Activated CD4-positive, alpha-beta T cell treated with anti-CD3 and anti-CD28 coated beads, Interleukin-2, Interleukin-6, amounts not matched to agents 100 ng/mL and 50 ng/mL, durations not matched to agents 16 hours and 8 hours (primary cell): ENCODE measurements at regions not wholly inside any gene's neighbourhood (a gene's known extent, or its start where the extent isn't known, plus 50 kb on each side); places are given as distances from the start of the nearest gene placed in this dataset.
"Not testable (repeated sequence)": the region's sequence is repeated elsewhere in the genome, so short reads cannot be mapped to it uniquely, and the experiment has no call there.

Experiments
- DNase-seq: peaks from one replicate; pipeline ENCODE4 v3.0.0-alpha.2; 2020

DNA sequence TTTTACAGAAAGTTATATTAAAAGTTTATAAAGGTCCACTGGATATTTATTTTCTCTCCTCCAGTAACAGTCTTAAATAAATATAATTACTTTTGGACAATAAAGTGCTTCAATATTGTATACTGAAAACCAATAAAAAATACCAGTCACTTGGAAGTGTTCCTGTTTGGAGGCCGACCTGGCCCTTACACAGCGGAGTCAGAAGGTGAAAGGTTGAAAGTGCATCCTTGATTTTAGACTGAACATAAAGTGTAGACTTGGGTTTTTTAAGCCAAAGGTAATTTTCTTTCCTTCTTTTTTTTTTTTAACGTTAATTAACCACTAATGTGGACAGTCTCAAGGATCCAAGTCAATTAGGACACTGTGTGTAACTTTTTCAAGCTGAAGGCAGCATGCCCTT lies 152.3 kb upstream of the TBX18 start:
- DNase-seq: no peak

- no peak for DNase-seq
These were observed 148.3 kb upstream of the TBX18 start for GRCh38 chr6:84912472-84913322.

DNA sequence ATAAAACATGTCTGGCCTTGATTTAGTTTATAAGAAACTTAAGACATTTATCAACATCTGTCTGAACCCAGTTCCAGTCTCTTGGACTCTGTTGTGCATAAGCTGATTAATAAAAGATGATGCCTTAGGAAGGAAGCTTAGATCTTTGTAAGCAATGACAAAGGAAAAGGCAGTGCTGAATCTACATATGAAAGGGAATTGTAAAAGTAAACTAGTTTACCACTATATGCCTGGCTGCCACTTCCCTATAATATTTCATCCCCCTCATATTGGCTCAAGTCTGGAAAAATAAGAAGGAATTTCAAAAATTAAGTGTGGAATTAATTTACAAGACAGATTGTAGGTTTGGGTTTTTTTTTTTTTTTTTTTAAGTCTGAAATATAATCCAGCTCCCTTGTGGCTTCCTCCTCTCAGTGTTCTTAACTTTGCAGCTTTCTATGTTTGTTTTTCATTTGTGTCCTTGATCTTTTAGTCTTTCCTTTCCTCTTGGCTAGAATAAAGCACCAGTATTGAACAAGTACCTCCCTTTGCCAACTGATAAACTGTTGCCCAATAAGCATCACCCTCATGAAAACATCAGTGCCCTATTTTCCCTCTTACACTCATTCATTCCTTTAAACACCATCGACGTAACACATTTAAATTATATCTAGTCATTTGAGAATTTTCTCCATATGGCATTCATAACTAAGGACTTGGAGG lies 146.7 kb upstream of the TBX18 start:
- DNase-seq: no peak

DNA sequence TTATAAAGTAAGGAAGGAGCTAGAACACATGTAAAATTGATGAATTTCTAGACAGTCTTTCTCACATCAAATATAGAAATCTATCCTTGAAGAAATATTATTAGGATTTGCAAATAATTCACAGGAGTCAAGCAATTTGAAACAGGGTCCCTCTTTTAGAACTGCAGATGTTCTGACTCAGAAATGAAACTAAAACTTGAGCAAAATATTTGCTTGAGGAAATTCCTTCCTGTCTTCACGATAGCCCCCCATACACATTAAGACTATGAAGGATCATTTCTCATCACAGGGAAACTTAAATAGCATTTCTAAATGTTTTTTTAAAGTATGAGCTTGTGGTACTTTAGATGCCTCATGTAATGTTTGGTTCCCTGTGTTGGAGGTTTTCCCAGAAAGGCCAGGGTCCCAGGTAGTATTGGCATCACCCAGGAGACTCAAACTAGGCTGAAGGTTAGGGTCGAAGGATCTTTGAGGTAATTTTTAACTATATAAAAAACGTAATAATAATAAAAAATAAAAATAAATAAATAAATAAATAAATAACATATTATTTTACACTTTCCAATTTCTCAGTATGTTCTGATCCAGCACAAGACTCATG lies 144.0 kb upstream of the TBX18 start:
- no peak for DNase-seq

GRCh38 chr6:84906514-84906913 lies 142.1 kb upstream of the TBX18 start:
- no peak for DNase-seq

- no peak for DNase-seq
These were observed 141.4 kb upstream of the TBX18 start for GRCh38 chr6:84905823-84906222.

DNA sequence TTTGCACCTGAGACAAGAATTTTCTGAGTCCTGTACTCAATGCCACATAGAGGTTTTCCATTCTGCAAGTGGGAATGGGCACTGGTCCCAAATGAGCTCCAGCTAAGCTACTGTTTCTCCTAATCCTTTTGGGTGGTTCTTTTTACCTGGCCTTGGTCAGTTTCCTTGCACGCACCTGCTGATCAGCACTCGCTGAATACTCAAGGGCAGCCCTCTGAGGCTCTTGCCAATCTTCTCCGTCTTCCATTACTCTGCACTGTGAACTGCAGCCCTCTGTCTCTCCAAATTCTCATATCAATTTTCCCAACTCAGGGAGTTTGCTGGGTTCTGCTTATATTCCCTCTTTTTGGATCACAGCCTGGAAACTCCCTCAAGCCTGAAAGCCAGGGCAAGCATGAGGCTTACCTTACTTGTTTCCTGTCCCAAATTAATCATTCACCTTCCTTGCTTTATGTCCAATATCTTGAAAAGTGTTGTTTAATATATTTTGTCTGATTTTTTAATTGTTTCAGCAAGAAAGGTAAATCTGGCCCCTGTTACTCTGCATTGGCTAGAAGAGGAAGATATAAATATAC lies 138.0 kb upstream of the TBX18 start:
- no peak for DNase-seq

DNA sequence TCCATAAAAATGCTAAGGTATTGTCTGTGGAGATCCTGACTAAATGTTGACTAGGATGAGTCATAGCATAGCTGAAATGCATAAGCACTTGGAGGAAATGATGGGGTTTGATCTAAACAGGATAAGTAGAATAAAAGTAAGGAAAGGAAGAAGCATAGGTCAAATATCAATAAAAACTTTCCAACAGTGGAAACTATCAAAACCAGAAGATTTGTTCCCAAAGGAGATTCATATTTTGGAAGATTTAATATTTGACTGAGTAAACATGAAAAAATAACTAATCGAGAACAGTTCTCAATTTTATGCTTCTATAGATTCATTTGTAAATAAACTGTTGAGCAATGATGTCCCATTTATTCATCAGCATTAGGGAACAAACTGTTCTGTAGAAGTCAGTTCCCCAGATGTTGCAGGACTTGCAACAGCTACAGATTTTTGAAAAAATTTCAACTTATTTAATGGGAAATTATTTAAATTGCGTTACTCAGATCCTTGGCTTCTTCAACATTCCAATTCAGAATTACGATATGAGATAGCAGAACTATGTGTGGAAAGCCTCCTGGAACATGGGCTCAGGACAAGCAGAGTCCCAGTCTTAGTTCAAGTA lies 133.7 kb upstream of the TBX18 start:
- no peak for DNase-seq

- no peak for DNase-seq
These were observed 132.6 kb upstream of the TBX18 start for GRCh38 chr6:84897011-84897410.

- no peak for DNase-seq
These were observed 128.3 kb upstream of the TBX18 start for GRCh38 chr6:84892671-84893070.

GRCh38 chr6:84882768-84883766 lies 118.7 kb upstream of the TBX18 start:
- no peak for DNase-seq

GRCh38 chr6:84879385-84879784 lies 115.0 kb upstream of the TBX18 start:
- not testable (repeated sequence) for DNase-seq

- no peak for DNase-seq
These were observed 113.3 kb upstream of the TBX18 start for GRCh38 chr6:84877515-84878210.

DNA sequence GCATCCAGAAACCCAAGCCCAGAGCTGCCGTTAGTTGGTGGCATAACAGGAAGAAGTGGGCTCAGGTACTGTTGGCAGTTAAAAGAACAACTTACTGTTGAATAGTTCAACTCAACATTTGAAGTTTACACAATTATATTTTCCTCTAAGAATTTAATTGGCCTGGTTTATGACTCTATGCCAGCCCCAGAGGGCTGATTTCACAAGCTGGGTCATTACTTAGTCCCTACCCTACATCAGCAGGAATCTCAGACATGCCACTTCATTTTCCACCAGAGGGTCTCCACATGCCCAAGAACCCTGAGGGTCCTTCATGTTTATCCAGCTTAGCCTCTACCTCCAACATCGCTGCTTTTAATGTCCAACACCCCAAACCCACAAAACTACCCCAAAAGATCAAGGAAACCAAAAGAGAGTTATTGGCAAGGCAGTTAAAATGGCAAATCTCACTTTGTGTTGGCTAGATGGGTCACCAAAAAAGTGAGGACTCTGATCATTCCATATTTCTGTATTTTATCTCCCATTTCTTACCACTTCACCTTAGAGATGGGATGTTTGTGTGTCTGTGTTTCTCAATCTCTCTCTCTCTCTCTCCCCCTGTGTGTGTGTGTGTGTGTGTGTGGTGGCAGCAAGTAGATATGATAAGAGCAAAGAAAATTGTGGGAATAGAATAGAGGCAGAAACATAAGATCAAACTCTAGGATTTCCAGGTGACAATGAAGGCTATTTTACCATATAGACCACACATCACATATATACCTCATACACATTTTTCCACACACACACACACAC lies 112.5 kb upstream of the TBX18 start:
- no peak for DNase-seq

DNA sequence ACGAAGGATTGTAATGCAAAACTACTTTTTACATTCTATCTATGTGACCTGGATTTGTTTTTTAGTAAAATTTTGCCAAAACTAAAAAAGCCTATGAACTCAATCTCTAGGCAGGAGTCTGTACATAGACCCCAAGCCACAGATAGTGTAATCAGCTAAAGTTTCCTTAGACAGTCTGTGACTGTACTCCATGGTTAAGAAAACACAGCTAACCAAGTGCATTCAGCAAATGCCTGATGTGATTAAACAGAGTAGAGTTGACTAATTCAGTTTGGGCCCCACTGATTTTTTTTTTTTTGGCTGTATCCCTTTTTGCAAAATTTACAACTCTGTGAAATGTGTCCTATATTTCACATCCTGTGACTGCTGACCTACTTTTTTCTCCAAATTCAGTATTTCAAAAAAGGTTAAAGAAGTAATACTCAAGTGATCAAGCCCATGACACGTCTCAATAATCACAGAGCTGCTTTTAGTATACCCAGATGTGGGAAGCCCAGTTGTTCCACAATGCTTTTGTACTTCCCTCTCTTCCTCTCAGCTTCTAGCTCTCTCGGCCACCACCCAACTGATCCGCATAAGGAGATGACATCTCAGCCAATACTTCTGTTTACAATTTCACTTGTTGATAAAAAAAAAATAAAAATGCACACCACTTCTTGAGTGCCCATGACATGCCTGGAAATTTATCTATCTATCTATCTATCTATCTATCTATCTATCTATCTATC lies 108.8 kb upstream of the TBX18 start:
- no peak for DNase-seq

- no peak for DNase-seq
These were observed 107.5 kb upstream of the TBX18 start for GRCh38 chr6:84871925-84872324.

DNA sequence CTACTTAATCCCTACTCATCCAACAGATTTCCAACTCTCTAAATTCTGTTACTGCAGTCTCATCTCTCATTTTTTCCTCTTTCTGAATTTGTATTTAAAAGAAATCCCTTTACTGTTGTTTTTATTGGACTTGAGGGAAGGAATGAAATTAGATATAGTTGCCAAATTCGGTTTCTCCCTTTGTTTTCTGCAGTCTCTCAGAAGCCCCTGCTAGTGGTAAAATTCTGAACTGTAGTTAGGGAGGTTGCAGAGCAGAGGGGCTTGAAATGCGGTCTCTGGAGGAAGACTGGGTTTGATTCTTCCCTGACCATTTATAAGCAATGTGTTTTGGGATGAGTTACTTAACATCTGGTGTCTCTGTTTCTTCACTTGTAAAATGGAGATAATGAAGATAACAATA lies 106.3 kb upstream of the TBX18 start:
- DNase-seq: no peak

GRCh38 chr6:84868149-84868548 lies 103.8 kb upstream of the TBX18 start:
- DNase-seq: no peak

GRCh38 chr6:84867521-84867920 lies 103.1 kb upstream of the TBX18 start:
- DNase-seq: no peak

DNA sequence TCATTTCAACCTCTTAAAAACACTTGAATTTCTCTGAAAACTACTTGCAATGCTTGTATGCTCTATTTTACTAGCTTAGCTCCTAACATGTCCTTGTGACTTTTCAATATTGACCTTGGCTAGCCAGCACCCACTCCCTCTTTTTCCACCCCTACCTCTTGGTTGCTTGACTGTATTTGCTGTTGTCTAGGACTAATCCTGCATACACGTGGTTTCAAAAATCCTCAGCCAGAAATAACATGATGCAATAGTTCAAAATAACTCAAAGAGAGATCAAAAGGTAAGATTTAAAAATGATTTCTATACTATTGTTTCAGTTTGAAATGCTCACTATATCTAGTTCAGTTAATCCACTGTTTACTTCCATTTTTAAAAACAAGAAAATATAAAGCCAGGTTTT lies 102.3 kb upstream of the TBX18 start:
- no peak for DNase-seq
